ENCODE measurements at regions not wholly inside any gene's neighbourhood (a gene's known extent, or its start where the extent isn't known, plus 50 kb on each side); places are given as distances from the start of the nearest gene placed in this dataset.
A peak's percentile ranks its signal among the peaks of the same experiment; 100 is the strongest.

DNA sequence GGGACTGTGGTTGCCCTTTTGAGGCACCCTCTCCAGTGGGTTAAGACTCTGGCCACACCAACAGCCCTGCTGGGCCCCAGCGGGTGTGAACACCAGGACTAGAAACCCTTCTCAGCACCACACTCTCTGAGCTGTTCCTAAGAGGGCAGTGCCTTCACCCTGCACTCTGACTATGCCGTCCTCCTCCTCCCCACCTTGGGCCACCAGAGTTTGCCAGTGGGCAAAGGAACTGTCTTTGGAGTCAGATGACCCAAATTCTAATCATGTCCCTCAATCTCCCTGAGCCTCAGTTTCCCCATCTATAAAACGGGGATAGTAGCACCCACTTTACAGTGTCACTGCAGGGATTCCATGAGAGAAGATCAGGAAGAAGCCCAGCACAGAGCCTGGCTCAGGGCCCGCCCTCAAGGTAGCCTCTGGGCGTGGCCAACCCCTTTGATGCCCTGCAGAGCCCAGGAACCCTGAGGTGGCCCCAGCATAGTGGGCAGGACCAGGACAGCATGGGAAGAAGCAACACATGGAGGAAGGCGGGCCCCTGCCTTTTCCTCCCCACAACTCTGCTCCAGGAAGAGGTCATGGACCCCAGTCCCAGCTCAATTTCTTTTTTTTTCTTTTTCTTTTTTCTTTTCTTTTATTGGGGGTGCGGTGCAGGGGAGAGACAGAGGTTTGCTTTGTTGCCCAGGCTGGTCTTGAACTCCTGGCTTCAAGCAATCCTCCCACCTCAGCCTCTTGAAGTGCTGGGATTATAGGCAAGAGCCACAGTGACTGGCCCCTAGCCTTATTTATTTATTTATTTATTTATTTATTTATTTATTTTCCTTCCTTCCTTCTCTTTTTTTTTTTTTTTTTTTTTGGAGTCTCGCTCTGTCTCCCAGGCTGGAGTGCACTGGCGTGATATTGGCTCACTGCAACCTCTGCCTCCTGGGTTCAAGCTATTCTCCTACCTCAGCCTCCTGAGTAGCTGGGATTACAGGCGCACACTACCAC is 115.7 kb upstream of the LINGO1 start:
- Histone ChIP-seq H3K27me3 (ENCODE audit: control insufficient read depth, insufficient read depth, low read length) (peaks cover 7% of the 10 kb centered on the region), H3K4me3 (ENCODE audit: insufficient read depth, low read depth, low read length) (no peak overlapping the region), H3K36me3 (replicated peaks; ENCODE audit: control insufficient read depth, insufficient read depth, low read length) (no peaks in the 10 kb centered on the region)
- DNase-seq = no peak

DNA sequence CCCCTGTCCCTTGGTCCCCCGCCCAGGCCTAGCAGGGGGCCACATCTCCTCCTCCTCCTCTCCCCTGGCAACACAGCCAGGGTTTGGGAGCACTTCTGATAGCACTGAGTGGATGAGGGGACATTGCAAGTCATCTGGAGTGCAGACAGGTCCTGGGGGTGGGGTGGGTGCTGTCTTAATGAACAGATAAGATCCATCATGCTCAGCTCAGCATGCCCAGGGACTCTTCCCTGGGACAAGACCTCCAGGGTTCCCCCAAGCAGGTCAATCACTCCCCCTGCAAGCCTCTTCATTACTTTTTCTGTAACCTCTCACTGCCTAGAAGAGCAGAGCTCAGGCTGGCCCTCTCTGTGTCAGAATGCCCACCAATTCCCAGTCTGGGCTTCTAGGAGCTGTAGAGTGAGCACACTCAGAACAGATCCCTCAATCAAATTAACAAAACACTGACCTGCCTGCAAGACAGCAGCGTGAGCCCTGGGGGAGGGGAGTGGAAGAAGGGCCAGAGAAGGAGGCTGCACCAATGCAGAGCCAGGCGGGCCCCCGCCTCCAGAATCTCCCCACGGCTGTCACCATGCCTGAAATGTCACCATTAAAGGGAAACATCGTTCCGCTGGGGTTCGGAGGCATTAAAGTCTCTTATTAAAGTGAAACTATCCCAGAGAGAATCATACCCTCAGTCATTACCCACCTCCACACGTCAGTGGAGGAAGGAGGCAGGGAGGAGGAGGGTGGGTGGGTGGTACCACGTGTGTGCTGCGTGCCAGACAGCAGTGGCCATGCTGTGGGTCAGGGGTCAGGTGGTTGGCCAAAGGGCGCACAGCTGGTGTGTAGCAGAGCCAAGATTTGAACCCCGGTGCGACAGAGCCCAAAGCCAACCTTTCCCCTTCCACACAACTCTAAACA is 114.7 kb upstream of the LINGO1 start:
- Histone ChIP-seq H3K4me3 (ENCODE audit: insufficient read depth, low read depth, low read length) (no peak overlapping the region), H3K27me3 (ENCODE audit: control insufficient read depth, insufficient read depth, low read length) (peaks cover 7% of the 10 kb centered on the region), H3K36me3 (replicated peaks; ENCODE audit: control insufficient read depth, insufficient read depth, low read length) (no peaks in the 10 kb centered on the region)
- no peak for DNase-seq

DNA sequence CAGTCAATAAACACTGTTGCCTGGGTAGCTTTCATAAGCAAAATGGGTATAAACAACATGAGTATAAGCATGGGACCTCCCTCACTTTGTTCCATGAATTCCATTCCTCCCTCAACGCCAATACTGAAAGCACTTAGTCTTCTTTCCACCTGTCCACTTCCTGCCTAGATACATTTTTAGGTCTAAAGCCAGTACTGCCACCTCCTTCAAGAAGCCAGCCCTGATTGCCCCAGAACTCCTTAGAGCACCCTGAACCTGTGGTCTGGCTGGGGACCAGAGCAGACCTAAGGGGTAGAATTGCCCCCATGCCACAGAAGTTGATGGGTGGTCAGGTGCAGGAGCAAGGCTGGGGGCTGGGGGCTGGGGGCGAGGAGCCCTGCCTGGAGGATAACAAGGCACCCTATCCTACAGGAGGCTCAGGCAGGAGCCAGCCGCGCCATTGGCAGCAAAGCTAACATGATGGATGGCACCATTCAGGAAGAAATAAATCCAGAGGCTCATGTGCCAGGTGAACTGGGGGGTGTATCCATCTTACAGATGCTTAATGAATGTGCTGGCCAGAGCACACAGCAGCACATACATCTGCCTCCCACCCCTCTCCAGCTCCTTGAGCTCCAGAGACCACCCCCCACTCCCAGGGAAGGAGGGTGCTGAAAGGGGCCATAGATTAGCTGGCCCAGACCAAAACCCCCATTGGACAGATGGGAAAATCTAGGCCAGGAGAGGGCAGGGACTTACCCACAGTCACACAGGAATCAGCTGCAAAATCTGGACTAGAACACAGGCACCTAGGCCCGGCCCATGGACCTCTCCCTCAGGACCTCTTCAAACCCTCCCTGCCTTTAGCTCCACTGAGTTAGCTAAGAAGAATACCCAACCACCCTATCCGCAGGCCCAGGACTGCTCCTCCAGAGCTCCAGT is 113.8 kb upstream of the LINGO1 start:
- Histone ChIP-seq H3K36me3 (replicated peaks; ENCODE audit: control insufficient read depth, insufficient read depth, low read length) (no peaks in the 10 kb centered on the region), H3K27me3 (ENCODE audit: control insufficient read depth, insufficient read depth, low read length) (peaks cover 6% of the 10 kb centered on the region), H3K4me3 (ENCODE audit: insufficient read depth, low read depth, low read length) (no peak overlapping the region)
- no peak for DNase-seq

DNA sequence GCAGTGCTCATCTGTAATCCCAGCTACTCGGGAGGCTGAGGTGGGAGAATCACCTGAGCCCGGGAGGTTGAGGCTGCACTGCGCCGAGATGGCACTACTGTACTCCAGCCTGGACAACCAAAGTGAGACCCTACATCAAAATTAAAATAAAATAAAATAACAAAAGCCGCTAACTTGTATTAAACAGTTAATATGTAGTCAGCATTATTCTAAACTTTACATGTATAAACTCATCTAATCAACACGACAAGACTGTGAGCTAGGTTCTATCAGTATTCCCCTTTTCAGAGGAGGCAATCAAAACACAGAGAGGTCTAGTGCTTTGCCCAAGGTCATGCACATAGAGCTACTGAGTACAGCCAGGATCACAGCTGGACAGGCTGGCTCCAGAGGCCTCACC is 111.7 kb upstream of the LINGO1 start:
- Histone ChIP-seq H3K27me3 (ENCODE audit: control insufficient read depth, insufficient read depth, low read length) (no peaks in the 10 kb centered on the region), H3K4me3 (ENCODE audit: insufficient read depth, low read depth, low read length) (no peak overlapping the region), H3K36me3 (replicated peaks; ENCODE audit: control insufficient read depth, insufficient read depth, low read length) (no peaks in the 10 kb centered on the region)
- no peak for DNase-seq

DNA sequence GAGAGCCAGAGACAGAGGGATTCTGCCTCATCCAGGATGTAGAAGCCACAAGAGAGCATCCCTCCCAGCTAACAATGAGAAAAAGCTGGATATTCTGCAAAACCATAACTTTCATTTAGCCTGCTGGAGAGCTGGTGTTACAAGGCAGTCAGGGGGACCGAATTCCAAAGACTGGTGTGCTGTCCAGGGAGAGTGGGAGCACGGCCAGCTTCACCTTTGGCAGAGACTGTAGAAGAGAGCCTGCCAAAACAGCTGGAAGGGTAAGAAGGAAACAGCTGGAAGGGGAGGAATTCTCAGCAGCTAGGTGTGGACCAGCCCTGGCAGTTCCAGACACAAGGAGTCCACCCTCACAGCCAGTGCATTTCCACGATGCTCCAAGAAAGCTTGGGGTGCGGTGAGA is 109.9 kb upstream of the LINGO1 start:
- Histone ChIP-seq H3K4me3 (ENCODE audit: insufficient read depth, low read depth, low read length) (no peak overlapping the region), H3K27me3 (ENCODE audit: control insufficient read depth, insufficient read depth, low read length) (no peaks in the 10 kb centered on the region), H3K36me3 (replicated peaks; ENCODE audit: control insufficient read depth, insufficient read depth, low read length) (no peaks in the 10 kb centered on the region)
- DNase-seq = no peak

DNA sequence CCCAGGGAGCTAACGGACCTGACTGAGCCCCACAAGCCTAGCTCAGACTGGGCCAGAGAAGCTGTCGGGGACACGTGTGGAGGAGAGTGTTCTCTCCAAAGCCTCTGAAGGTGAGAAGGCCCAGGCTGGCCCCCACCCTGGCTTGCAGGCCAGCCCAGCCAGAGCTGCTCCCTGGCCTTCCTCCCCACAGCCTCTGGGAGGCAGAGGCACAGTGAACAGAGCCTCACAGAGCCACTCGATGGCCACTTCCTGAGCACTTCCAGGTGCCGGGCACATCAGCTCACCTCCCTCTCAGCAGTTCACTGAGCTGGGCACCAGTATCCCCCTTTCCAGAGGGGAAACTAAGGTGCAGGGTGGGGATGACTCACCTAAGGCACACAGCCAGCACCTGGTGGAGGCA is 109.4 kb upstream of the LINGO1 start:
- no peaks in the 10 kb centered on the region for H3K27me3 ChIP-seq (ENCODE audit: control insufficient read depth, insufficient read depth, low read length)

DNA sequence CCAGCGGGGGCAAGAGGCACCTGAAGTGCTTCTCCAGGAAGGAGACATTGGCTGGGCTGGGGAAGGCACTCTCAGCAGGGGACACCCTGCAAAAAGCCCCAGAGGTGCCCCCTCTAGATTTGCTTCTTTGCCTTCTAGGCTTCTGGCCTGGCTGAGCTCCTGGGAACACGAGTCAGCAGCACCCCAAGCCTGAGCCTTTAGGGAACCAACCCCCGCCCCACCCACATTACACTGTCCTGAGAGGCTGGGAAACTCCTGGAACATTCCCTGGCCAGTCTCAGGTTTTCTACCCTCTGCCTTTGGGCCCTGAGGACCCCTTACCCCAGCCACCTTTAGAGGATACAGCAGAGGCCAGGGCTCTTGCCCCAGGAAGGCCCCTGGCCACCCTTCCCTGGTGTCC is 108.4 kb upstream of the LINGO1 start:
- no peaks in the 10 kb centered on the region for H3K27me3 ChIP-seq (ENCODE audit: control insufficient read depth, insufficient read depth, low read length)
- no peak for DNase-seq
- no peak overlapping the region for H3K4me3 ChIP-seq (ENCODE audit: insufficient read depth, low read depth, low read length)
- H3K36me3 ChIP-seq (replicated peaks; ENCODE audit: control insufficient read depth, insufficient read depth, low read length) = no peaks in the 10 kb centered on the region

More for the DNA sequence above, 109.4 kb upstream of the LINGO1 start:
- Histone ChIP-seq H3K4me3 (ENCODE audit: insufficient read depth, low read depth, low read length) (no peak overlapping the region), H3K36me3 (replicated peaks; ENCODE audit: control insufficient read depth, insufficient read depth, low read length) (no peaks in the 10 kb centered on the region)
- DNase-seq = no peak

DNA sequence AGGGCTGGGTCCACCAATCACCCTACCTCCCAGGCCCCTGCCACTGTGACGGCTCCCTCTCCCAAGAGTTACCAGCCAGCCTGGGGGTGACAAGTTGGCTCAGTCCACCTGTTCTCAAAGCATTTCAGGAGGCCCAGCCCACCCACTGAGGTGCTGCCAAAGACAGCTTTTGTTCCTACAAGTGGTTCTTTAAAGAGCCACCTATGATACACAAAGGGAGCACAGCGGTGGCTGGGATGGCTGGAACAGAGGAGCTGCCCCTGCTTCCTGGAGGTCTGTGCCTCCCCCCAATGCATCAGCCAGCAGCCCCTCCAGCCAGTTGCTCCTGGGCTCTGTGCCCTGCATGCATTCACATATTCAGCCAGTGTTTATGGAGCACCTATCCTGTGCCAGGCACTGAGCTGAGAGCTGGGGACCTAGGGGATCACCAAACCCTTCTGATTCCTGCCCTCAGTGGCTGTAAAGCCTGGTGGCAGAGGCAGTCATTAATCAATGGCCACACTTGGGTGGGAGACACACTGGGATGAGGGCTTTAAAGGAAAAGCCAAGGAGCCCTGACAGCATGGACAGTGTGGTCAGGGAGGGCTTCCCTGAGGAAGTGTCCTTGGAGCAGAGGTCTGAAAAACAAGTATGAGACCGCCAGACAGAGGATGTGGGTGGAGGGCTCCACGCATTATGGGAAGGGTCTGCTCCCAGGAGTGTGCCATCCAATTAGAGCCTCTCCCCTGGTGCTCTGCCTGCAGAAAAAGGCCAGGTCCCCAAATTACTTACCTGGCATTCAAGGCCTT is 107.1 kb upstream of the LINGO1 start:
- Histone ChIP-seq H3K4me3 (ENCODE audit: insufficient read depth, low read depth, low read length) (no peak overlapping the region), H3K36me3 (replicated peaks; ENCODE audit: control insufficient read depth, insufficient read depth, low read length) (no peaks in the 10 kb centered on the region), H3K27me3 (ENCODE audit: control insufficient read depth, insufficient read depth, low read length) (no peaks in the 10 kb centered on the region)
- peak; percentile 79 for DNase-seq

DNA sequence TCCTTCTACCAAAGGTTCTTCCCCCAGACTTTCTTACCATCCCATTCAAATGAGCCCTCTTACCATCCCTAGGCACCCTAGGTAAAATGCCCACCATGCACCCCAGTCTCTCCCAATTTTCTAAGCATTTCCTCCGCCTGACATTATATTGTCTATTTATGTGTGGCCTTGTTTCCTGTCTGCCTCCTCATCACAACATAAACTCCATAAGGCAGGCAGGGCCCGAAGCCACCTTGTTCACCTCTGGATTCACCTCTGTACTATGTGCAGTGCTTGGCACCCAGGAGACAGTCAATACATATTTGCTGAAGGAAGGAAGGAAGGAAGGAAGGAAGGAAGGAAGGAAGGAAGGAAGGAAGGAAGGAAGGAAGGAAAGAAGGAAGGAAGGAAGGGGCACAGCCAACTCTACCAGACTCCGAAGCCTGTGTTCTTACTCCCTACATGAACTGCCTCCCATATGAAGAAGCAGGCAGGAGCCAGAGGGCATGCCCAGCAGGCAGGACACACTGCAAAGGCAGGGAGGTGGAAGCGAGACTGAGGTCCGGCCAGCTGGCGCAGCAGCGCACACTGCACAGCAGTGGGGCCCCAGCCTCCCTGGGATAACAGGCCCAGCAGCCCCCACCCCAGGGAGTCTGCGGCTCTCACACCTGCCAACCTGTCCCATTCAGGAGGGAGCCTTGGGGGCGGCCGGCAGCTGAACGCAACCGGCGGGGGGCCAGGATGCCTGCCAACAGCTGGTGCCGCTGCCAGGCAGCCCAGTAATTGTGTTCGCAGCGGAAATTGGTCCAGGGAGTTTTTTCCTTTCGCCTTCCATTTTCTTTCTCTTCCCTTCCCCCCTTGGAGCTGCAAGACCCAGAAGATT is 106.0 kb upstream of the LINGO1 start:
- H3K4me3 ChIP-seq (ENCODE audit: insufficient read depth, low read depth, low read length) = no peak overlapping the region
- H3K36me3 ChIP-seq (replicated peaks; ENCODE audit: control insufficient read depth, insufficient read depth, low read length) = no peaks in the 10 kb centered on the region
- H3K27me3 ChIP-seq (ENCODE audit: control insufficient read depth, insufficient read depth, low read length) = no peaks in the 10 kb centered on the region
- DNase-seq = peak; percentile 78

DNA sequence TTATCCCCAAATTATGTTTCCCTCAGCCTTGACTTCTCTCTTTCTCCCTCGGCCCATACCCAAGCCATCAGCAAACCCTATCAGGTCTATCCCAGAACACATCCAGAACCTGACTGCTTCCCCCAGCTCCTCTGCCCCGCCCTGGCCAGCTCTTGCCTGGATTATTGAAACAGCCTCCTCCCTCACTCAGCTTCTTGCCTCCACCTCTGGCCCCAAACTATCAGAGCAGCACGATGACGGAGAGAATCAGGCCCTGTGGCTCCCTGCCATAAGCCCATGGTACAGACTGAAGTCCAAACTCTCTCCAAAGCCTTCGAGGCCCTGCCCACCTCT is 105.3 kb upstream of the LINGO1 start:
- Histone ChIP-seq H3K36me3 (replicated peaks; ENCODE audit: control insufficient read depth, insufficient read depth, low read length) (no peaks in the 10 kb centered on the region), H3K4me3 (ENCODE audit: insufficient read depth, low read depth, low read length) (no peak overlapping the region), H3K27me3 (ENCODE audit: control insufficient read depth, insufficient read depth, low read length) (no peaks in the 10 kb centered on the region)
- DNase-seq = no peak

DNA sequence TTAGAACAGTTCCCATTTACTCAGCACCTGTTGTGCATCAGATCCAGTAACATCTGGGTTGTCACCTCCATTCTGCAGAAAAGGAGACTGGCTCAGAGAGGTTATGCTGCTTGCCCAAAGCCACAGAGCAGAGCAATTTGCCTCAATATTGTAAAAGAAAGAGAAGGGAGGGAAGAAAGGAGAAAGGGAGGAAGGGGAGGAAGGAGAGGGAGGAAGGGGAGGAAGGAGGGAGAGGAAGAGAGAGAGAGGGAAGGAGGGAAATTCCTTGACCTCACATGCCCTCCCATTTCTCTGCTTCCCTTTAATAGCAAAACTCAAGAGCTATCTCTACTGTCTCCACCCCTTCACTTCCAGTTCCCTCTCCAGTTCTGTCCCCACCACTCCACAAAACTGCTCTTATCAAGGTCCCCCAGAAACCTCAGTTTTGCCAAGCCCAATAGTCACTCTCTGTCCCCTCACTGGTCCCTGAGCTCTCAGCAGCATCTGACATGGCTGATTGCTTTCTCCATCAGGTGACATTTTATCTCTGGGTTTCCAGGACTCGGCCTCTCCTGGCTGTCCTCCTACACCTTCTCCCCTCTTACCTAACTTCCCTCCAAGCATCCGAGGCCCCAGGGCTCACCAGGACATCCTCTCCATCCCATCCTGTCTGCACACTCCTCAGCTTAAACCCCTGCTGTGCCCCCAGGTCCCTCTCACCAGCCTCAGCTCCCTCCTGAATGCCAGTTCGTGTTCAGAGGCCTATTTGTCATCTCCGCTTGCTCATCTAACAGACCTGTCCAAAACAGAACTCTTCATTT is 104.7 kb upstream of the LINGO1 start:
- no peak for DNase-seq
- H3K27me3 ChIP-seq (ENCODE audit: control insufficient read depth, insufficient read depth, low read length) = no peaks in the 10 kb centered on the region
- H3K4me3 ChIP-seq (ENCODE audit: insufficient read depth, low read depth, low read length) = no peak overlapping the region
- H3K36me3 ChIP-seq (replicated peaks; ENCODE audit: control insufficient read depth, insufficient read depth, low read length) = no peaks in the 10 kb centered on the region

DNA sequence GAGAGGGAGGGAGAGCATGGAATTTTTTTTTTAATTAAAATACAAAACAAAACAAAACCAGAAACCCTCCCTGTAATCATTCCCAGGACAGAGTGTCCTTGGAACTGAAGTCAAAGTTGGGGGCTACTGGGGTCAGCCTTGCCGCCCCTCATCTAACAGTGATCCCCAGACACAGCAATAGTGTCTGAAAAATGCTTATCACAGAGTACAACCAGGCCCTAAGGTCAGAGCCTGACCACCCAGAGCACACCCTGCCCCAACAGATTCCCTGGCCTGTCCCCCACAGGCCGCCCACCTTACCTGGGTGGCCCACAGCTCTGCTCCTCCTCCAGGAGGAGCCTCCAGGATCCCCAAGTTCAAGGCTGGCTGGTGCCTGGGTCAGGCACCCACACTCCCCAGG is 101.6 kb upstream of the LINGO1 start:
- no peaks in the 10 kb centered on the region for H3K36me3 ChIP-seq (replicated peaks; ENCODE audit: control insufficient read depth, insufficient read depth, low read length)
- H3K27me3 ChIP-seq (ENCODE audit: control insufficient read depth, insufficient read depth, low read length) = no peaks in the 10 kb centered on the region

More for the DNA sequence above, 101.6 kb upstream of the LINGO1 start:
- no peak overlapping the region for H3K4me3 ChIP-seq (ENCODE audit: insufficient read depth, low read depth, low read length)
- no peak for DNase-seq
